Stimulated activated naive B cell treated with anti-CD40 and anti-IgM and Interleukin-4, amounts not matched to agents 10 μg/mL and 1 μg/mL and 100 μg/mL, for 72 hours (primary cell): ENCODE measurements at regions not wholly inside any gene's neighbourhood (a gene's known extent, or its start where the extent isn't known, plus 50 kb on each side); places are given as distances from the start of the nearest gene placed in this dataset.
"Not testable (repeated sequence)": the region's sequence is repeated elsewhere in the genome, so short reads cannot be mapped to it uniquely, and the experiment has no call there.

ENCODE experiments used
- ATAC-seq, 2 donors: fragments of 150-1000 bp; cut with Tn5 transposase; replicated peaks; 2 replicates each; pipeline ENCODE4 v1.10.0; 2021; ENCODE audit warnings: moderate library complexity in 1 of 2
- DNase-seq: peaks from one replicate; pipeline ENCODE4 v3.0.0; 2021
- H3K27ac Mint-ChIP-seq: one replicate; pipeline ENCODE4 v1.8.0; 2022; ENCODE audit warnings: mild to moderate bottlenecking, mixed read lengths
- H3K27me3 Mint-ChIP-seq, 2 donors: one replicate each; pipeline ENCODE4 v1.8.0; 2022; ENCODE audit warnings: mixed read lengths in 2 of 2
- H3K36me3 Mint-ChIP-seq, 2 donors: one replicate each; pipeline ENCODE4 v1.8.0; 2022; ENCODE audit warnings: mixed read lengths in 2 of 2, mild to moderate bottlenecking in 1 of 2
- H3K4me1 Mint-ChIP-seq, 2 donors: one replicate each; pipeline ENCODE4 v1.8.0; 2022; ENCODE audit warnings: mixed read lengths in 2 of 2, mild to moderate bottlenecking in 1 of 2
- H3K4me3 Mint-ChIP-seq, 2 donors: one replicate each; pipeline ENCODE4 v1.8.0; 2022; ENCODE audit warnings: mild to moderate bottlenecking in 2 of 2, mixed read lengths in 2 of 2, moderate library complexity in 1 of 2
- H3K9me3 Mint-ChIP-seq, 2 donors: one replicate each; pipeline ENCODE4 v1.8.0; 2022; ENCODE audit warnings: mixed read lengths in 2 of 2, mild to moderate bottlenecking in 1 of 2

- H3K4me1 Mint-ChIP-seq: no peaks in the 10 kb centered on the region
- H3K36me3 Mint-ChIP-seq: no peaks in the 10 kb centered on the region
- no peak overlapping the region for H3K27ac Mint-ChIP-seq
- H3K27me3 Mint-ChIP-seq: no peaks in the 10 kb centered on the region
- DNase-seq (no peak), ATAC-seq (no peak)
- H3K9me3 Mint-ChIP-seq: peaks cover 8 to 11% of the 10 kb centered on the region in 2 donors
- H3K4me3 Mint-ChIP-seq: no peak overlapping the region
Observed at GRCh38 chr6:86526238-86526637, 411.1 kb upstream of the HTR1E start.

- H3K27me3 Mint-ChIP-seq: no peaks in the 10 kb centered on the region
- H3K36me3 Mint-ChIP-seq: no peaks in the 10 kb centered on the region
Observed at GRCh38 chr6:86516087-86516486, 421.2 kb upstream of the HTR1E start.

GRCh38 chr6:86511962-86512361 lies 425.4 kb upstream of the HTR1E start:
- H3K4me1 Mint-ChIP-seq: no peaks in the 10 kb centered on the region
- H3K27ac Mint-ChIP-seq: no peak overlapping the region
- DNase-seq (no peak), ATAC-seq (no peak)
- H3K27me3 Mint-ChIP-seq: no peaks in the 10 kb centered on the region
- H3K36me3 Mint-ChIP-seq: no peaks in the 10 kb centered on the region
- peaks cover 0 to 5% of the 10 kb centered on the region in 2 donors for H3K9me3 Mint-ChIP-seq
- H3K4me3 Mint-ChIP-seq: no peak overlapping the region

More at GRCh38 chr6:86516087-86516486, 421.2 kb upstream of the HTR1E start:
- H3K27ac Mint-ChIP-seq: no peak overlapping the region
- peaks cover 0 to 2% of the 10 kb centered on the region in 2 donors for H3K9me3 Mint-ChIP-seq
- H3K4me1 Mint-ChIP-seq: no peaks in the 10 kb centered on the region
- no peak for DNase-seq
- no peak overlapping the region for H3K4me3 Mint-ChIP-seq
- ATAC-seq: no peak

- Mint-ChIP-seq H3K27ac (no peak overlapping the region), H3K36me3 (no peaks in the 10 kb centered on the region), H3K4me1 (no peaks in the 10 kb centered on the region), H3K27me3 (no peaks in the 10 kb centered on the region), H3K4me3 (no peak overlapping the region), H3K9me3 (peaks cover 4 to 9% of the 10 kb centered on the region in 2 donors)
- ATAC-seq: no peak
- DNase-seq: no peak
Observed at GRCh38 chr6:86508230-86508629, 429.1 kb upstream of the HTR1E start.

GRCh38 chr6:86502497-86502896 lies 434.8 kb upstream of the HTR1E start:
- Mint-ChIP-seq H3K27ac (no peak overlapping the region), H3K4me1 (no peaks in the 10 kb centered on the region), H3K27me3 (no peaks in the 10 kb centered on the region), H3K9me3 (peaks cover 7 to 12% of the 10 kb centered on the region in 2 donors), H3K36me3 (no peaks in the 10 kb centered on the region), H3K4me3 (no peak overlapping the region)
- DNase-seq (no peak), ATAC-seq (no peak)

- DNase-seq (no peak), ATAC-seq (no peak)
- H3K9me3 Mint-ChIP-seq: peaks cover 3 to 14% of the 10 kb centered on the region in 2 donors
- no peaks in the 10 kb centered on the region for H3K36me3 Mint-ChIP-seq
- no peaks in the 10 kb centered on the region for H3K4me1 Mint-ChIP-seq
- no peak overlapping the region for H3K27ac Mint-ChIP-seq
- no peaks in the 10 kb centered on the region for H3K27me3 Mint-ChIP-seq
- H3K4me3 Mint-ChIP-seq: no peak overlapping the region
Observed at GRCh38 chr6:86500035-86500434, 437.3 kb upstream of the HTR1E start.

GRCh38 chr6:86489042-86489441 lies 448.3 kb upstream of the HTR1E start:
- not testable (repeated sequence) for H3K36me3 Mint-ChIP-seq, H3K4me3 Mint-ChIP-seq, ATAC-seq, H3K4me1 Mint-ChIP-seq, H3K27ac Mint-ChIP-seq, H3K27me3 Mint-ChIP-seq, H3K9me3 Mint-ChIP-seq, DNase-seq

GRCh38 chr6:86487660-86488221 lies 449.6 kb upstream of the HTR1E start:
- no peak for ATAC-seq
- no peak overlapping the region for H3K27ac Mint-ChIP-seq
- DNase-seq: no peak
- peaks cover 0 to 4% of the 10 kb centered on the region in 2 donors for H3K9me3 Mint-ChIP-seq
- no peaks in the 10 kb centered on the region for H3K27me3 Mint-ChIP-seq
- H3K4me3 Mint-ChIP-seq: no peak overlapping the region
- H3K36me3 Mint-ChIP-seq: no peaks in the 10 kb centered on the region
- no peaks in the 10 kb centered on the region for H3K4me1 Mint-ChIP-seq

GRCh38 chr6:86478316-86478715 lies 459.0 kb upstream of the HTR1E start:
- H3K27me3 Mint-ChIP-seq, H3K27ac Mint-ChIP-seq, ATAC-seq, DNase-seq, H3K4me1 Mint-ChIP-seq, H3K36me3 Mint-ChIP-seq, H3K4me3 Mint-ChIP-seq, H3K9me3 Mint-ChIP-seq: not testable (repeated sequence)

- no peak overlapping the region for H3K27ac Mint-ChIP-seq
- no peaks in the 10 kb centered on the region for H3K4me1 Mint-ChIP-seq
- H3K27me3 Mint-ChIP-seq: no peaks in the 10 kb centered on the region
- ATAC-seq (no peak), DNase-seq (no peak)
- peaks cover 2 to 4% of the 10 kb centered on the region in 2 donors for H3K9me3 Mint-ChIP-seq
- H3K36me3 Mint-ChIP-seq: no peaks in the 10 kb centered on the region
- H3K4me3 Mint-ChIP-seq: no peak overlapping the region
Observed at GRCh38 chr6:86477500-86478148, 459.7 kb upstream of the HTR1E start.

- ATAC-seq (no peak), DNase-seq (no peak)
- no peaks in the 10 kb centered on the region for H3K36me3 Mint-ChIP-seq
- no peaks in the 10 kb centered on the region for H3K4me1 Mint-ChIP-seq
- H3K27ac Mint-ChIP-seq: no peak overlapping the region
- no peak overlapping the region for H3K4me3 Mint-ChIP-seq
- no peaks in the 10 kb centered on the region for H3K27me3 Mint-ChIP-seq
- peaks cover 4 to 5% of the 10 kb centered on the region in 2 donors for H3K9me3 Mint-ChIP-seq
Observed at GRCh38 chr6:86476311-86476710, 461.0 kb upstream of the HTR1E start.

GRCh38 chr6:86474081-86474480 lies 463.2 kb upstream of the HTR1E start:
- Mint-ChIP-seq H3K4me3 (no peak overlapping the region), H3K9me3 (peaks cover 2 to 5% of the 10 kb centered on the region in 2 donors), H3K36me3 (no peaks in the 10 kb centered on the region), H3K4me1 (no peaks in the 10 kb centered on the region), H3K27ac (no peak overlapping the region), H3K27me3 (no peaks in the 10 kb centered on the region)
- ATAC-seq (no peak), DNase-seq (no peak)

- ATAC-seq (no peak), DNase-seq (no peak)
- no peaks in the 10 kb centered on the region for H3K36me3 Mint-ChIP-seq
- H3K4me3 Mint-ChIP-seq: no peak overlapping the region
- peaks cover 3 to 6% of the 10 kb centered on the region in 2 donors for H3K9me3 Mint-ChIP-seq
- H3K27me3 Mint-ChIP-seq: no peaks in the 10 kb centered on the region
- H3K27ac Mint-ChIP-seq: no peak overlapping the region
- H3K4me1 Mint-ChIP-seq: no peaks in the 10 kb centered on the region
Observed at GRCh38 chr6:86471791-86472190, 465.5 kb upstream of the HTR1E start.

GRCh38 chr6:86459978-86460377 lies 477.4 kb upstream of the HTR1E start:
- Mint-ChIP-seq H3K9me3 (peaks cover 10 to 15% of the 10 kb centered on the region in 2 donors), H3K36me3 (no peaks in the 10 kb centered on the region), H3K4me3 (no peak overlapping the region), H3K27ac (no peak overlapping the region), H3K27me3 (no peaks in the 10 kb centered on the region), H3K4me1 (no peaks in the 10 kb centered on the region)
- ATAC-seq: no peak
- DNase-seq: no peak

- H3K27me3 Mint-ChIP-seq: no peaks in the 10 kb centered on the region
- no peaks in the 10 kb centered on the region for H3K4me1 Mint-ChIP-seq
- no peak overlapping the region for H3K4me3 Mint-ChIP-seq
- no peak for ATAC-seq
- no peaks in the 10 kb centered on the region for H3K36me3 Mint-ChIP-seq
- no peak for DNase-seq
- peaks cover 24 to 25% of the 10 kb centered on the region in 2 donors for H3K9me3 Mint-ChIP-seq
- H3K27ac Mint-ChIP-seq: no peak overlapping the region
Observed at GRCh38 chr6:86456821-86457220, 480.5 kb upstream of the HTR1E start.
